T-helper 1 cell treated with Interleukin-12 subunit alpha and Interleukin-12 subunit beta and Interleukin-4 antibody, amounts not matched to agents 30 ng/mL and 1 ng/mL, for 36 hours (primary cell): ENCODE measurements at regions not wholly inside any gene's neighbourhood (a gene's known extent, or its start where the extent isn't known, plus 50 kb on each side); places are given as distances from the start of the nearest gene placed in this dataset.
"Not testable (repeated sequence)": the region's sequence is repeated elsewhere in the genome, so short reads cannot be mapped to it uniquely, and the experiment has no call there.

Source experiments
- intact Hi-C: fragments of 100-400 bp; cut with micrococcal nuclease; formaldehyde crosslinking; loops from one replicate; pipeline ENCODE4 v1.15.1; 2024

DNA sequence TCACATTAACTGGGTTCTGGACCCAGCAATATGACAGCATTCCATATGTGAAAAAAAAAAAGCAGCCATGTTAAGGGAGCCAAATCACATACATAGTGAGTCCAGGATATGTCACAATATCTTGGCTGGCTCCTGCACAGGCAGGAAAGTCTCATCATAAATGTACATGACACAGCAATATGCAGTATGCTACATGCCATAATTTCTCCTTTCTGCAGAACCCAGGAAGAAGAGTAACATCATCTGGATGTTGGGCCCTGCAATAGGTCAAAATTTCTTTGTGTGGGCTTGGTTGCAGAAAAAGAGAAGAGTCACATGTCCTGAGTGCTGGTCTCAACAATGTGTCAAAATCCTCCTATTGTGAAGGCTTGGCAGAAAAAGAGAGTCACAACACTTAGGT lies 902.8 kb upstream of the AMELY start:
- intact Hi-C loops, result loop anchor here (10.0 kb wide), 1 partner anchor 850 kb away; no protein-coding TSS in a partner anchor

DNA sequence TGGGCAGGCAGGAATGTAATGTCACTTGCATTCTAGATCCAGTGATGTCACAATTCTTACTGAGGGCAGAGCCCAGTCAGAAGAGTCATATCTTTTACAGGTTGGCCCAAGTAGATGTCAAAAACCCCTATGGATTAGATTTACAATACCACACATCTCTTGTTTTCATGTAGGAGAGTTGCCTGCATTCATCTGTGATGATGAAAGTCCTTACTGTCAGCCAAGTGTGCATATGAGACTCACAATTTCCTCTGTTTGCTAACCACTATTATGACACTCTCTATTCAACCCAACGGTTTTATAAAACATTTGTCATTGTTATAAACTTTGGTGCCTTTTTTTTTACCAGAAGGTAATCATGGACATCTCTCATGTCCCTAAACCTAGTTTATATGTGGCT lies 898.8 kb upstream of the AMELY start:
- intact Hi-C loops, result loop anchor here (10.0 kb wide), 1 partner anchor 846 kb away; no protein-coding TSS in a partner anchor

DNA sequence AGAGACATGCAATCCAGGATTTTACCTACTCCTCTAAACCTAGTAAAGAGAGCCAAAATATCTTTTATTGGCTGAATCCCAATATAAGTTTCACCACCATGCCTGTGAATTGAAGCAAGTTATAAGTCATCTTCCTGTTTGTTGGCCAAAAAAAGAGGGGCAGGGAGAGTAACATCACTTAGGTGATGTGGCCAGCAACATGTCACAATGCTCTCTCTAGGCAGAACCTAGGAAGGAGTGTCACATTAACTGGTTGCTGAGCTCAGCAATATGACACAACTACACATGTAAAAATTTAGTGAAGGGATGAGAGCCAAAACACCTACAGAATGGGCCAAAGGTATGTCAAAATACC lies 895.9 kb upstream of the AMELY start:
- intact Hi-C loops, result no loop called here

DNA sequence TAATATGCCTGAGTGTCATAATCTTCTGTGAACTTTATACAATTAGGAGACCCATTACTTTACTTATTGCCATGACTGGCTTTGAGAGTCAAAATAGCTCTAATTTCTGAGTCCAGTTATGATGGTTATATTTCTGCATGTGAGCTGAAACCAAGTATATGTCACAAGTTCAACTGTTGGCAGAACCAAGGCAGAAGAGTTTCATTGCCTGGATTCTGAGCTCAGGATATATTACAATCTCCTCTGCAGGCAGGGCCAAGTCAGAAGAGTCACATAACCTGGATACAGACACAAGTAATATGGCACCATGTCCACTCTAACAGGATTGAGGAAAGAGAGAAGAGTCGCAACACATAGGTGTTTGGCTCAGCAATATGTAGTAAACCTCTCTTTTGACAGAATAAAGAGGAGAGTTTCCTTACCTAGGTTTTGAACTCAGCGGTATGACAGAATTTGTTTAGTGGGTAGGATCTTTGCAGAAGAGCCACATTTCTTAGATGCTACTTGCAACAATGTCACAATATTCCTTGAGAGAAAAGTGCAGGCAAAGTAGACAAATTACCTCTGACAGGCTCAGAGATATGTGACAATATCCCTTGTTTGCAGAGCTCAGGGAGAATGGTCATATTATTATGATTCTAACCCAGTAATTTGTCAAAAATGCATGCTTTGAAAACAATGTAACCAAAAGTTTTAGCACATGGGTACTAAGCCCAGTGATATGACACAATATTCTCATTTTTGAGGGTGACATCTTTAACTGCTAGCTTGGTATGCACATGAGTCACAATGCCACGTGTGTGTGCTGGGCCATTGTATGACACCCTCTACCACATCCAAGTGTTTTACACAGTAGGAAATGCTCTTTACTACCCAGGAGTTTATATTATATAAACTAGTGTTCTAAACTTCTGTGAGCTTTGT lies 895.3 kb upstream of the AMELY start:
- intact Hi-C loops, result no loop called here

DNA sequence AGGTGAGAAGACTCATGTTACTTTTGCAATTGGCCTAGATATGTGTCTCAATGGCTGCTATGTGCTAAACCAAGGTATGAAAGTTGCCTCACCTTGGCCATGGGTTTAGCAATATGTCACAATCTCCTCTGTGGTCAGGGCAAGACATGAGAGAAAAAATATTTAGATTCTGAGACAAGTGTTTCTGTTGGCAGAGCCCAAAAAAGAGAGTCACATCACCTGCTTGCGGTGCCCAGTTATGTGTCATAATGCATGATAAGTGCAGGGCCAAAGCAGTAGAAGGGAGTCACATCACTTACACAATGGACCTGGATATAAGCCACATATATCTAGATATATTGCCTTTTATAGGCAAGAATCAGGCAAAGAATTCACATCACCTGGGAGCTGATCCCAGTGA lies 894.1 kb upstream of the AMELY start:
- intact Hi-C loops, result no loop called here

DNA sequence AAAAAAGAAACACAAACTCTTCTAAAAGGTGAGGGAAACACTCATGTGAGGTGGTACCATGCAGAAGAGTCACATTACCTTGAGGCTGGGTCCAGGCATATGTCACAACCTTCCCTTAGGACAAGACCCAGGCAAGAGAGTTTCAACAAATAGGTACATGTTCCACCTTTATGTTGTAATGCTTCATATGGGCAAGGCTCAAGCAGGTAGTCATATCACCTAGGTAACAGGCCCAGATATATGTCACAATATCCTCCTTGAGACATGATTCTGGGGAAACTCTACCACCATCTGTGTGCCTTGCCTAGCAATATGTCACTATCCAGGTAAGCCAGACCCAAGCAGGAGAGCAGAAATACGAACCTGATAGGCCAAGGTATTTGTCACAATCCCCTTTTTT lies 892.2 kb upstream of the AMELY start:
- intact Hi-C loops, result no loop called here

DNA sequence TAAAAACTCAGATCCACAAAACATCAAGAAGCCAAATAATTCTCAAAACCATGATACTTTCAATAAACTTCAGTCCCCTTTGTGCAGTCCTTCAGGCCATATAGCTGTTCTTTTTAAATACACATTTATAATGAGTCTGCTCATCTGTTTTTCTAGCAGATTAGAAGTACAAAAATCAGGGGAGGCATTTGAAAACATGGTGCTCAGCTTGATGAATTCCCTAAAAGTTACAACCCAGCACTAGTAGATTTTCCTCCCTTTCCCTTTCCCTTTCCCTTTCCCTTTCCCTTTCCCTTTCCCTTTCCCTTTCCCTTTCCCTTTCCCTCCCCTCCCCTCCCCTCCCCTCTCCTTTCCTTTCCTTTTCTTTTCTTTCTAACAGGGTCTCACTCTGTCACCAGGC lies 884.6 kb upstream of the AMELY start:
- intact Hi-C loops, result no loop called here

DNA sequence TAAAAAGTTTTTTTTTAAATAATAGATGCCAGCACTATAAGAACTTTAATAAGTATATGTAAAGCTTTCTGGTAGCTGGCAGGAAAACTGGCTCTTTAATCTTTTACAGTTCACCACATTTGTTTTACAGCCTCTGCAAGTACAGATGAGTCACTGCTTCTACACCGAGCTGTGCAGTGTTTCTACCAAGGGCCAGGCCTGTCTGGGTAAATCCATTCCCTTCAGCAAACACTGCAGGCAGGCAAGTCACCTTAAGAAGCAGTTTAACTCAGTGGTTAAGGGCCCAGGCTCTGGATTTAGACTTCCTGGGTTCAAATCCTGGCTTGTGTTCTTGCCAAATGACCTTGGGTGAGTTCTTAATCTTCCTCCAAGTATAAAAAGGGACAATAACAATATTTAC lies 882.9 kb upstream of the AMELY start:
- intact Hi-C loops, result no loop called here

DNA sequence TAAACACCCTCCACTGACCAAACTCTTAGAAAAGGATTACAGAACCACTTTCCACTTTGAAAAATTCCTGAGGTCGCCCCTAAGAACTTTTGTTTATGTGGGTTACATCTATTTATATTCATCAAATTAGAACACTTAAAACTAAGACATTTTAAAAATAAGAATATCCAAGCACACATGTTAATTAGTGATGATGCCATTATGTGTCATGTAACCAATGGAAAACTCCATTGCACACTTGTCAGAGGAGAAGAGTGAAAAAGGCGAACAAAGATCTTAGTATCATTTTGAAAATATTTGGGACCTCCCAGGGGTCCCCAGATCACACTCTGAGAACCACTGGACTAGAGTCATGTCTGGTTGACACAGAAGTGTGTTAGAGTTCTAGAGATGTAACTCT lies 882.4 kb upstream of the AMELY start:
- intact Hi-C loops, result no loop called here

DNA sequence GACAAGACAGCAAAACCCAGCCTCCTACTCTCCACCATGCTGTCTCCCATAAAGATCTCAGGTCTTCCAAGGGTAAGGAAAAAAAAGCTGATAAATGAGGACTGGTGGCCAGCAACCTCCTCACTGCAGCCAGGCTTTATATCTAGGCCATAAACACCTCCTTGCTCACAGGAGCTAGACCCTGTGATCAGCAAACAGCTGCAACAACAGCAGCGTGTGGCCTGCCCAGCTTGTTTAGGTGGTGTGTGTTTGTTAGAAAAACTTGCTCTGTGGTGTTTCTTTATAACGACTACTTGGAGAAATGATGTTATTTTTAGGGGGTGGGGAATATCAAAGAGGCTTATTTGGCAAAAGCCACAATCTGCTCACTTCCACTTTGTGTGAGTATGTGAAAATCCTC lies 880.9 kb upstream of the AMELY start:
- intact Hi-C loops, result no loop called here

DNA sequence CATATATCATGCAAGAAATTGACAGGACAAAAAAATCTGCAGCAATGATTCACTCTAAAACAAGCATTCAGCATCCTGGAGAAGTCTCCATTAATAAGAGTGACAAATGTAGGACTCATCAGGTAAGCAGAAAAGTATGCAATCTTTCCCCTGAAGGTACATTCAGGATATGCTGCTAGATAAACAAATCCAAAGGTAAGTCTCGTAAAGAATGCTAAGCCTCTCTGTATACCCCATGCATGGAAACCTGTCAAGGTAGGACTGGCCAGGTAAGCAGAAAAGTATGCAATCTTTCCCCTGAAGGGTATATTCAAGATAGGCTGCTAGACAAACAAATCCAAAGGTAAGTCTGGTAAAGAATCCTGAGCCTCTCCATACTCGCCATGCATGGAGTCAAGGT lies 869.9 kb upstream of the AMELY start:
- intact Hi-C loops, result no loop called here

DNA sequence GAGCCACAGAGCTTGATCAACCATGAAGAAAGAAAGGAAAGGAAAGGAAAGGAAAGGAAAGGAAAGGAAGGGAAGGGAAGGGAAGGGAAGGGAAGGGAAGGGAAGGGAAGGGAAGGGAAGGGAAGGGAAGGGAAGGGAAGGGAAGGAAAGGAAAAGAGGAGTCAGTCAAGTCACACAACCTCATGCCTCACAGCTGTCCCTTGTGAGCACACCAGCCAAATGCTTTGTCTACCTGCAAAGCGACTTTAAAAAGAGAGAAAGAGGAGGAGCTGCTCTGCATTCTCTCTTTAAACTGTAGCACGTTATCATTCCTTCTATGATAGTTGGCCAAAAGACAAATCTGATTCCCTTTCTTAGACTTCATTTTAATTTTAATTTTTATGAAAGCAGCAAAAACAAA lies 863.9 kb upstream of the AMELY start:
- intact Hi-C loops, result not testable (repeated sequence)

DNA sequence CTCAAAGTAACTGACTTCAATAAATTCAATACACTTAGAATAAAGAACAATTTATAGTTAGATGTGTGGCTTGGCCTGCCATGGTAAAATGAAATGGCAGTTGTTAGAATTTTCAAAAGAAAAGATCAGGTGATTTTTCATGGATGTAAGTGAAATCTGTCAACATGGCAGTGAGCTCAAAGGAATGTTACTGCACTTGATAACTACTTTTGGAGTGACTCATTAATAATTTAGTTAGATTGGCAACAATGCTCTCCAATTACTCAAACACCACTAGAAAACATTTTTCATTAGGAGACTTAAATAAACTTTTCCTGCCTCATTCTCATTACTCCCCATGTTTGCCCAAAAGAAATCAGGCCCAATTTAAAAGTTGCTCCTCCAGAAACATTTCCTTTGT lies 860.2 kb upstream of the AMELY start:
- intact Hi-C loops, result no loop called here

DNA sequence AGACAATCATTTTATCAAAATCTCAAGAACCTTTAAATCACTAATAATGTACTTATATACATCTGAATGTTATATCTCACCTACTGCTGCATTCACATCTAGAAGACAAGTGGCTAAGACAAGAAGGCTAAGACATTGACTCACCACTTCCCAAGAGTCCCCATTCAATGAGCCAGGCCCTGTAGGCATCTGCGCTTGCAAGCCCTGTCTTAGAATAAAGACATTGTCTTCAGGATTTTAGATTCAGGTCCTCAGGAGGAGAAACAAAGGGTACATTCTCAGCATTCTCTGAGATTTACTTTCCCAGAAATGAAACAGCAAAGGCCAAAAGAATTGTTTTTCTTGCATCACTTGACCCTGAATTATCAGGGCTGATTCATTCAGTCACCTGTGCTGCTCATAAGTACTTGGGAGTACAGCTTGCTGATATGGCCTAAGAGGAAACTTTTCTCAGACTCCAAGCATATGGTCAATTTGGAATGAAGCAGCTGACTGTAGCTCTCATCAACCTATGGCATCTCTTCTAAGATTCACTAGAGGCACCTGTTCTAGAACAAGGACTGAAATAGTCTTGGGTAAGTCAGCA lies 858.3 kb upstream of the AMELY start:
- intact Hi-C loops, result no loop called here

DNA sequence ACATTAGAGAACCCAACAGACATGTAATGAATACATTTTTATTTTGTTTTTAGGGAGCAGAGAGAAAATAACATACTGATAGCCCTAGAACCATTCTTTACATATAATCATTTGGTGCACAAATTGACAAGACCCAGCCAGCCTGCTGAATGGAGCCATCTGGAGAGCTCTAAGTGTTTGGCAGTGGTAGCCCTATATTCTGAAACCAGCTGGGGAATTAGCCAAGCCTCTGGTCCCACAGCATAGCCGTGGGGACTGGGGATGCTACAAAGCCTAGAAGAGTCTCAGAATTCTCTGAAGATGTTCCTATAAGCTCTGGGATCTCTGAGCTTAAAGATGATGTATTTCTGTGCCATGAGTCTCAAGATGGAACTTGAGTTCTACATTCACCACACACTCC lies 857.3 kb upstream of the AMELY start:
- intact Hi-C loops, result no loop called here

DNA sequence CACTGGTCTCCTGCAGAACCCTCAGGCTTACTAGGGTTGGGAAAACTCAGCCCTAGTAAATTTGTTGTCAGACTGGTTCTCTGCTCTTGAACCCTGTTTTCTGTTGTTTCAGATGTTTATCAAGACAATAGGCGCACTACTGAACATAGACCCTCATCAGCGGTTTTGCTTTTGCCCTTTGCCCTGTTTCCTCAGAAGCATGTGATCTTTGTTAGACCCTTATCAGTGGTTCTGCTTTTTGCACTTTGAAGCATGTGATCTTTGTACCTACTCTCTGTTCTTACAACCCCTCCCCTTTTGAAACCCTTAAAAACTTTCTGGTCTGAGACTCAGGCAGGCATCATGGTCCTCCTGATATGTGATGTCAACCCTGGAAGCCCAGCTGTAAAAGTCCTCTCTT lies 842.2 kb upstream of the AMELY start:
- intact Hi-C loops, result no loop called here

DNA sequence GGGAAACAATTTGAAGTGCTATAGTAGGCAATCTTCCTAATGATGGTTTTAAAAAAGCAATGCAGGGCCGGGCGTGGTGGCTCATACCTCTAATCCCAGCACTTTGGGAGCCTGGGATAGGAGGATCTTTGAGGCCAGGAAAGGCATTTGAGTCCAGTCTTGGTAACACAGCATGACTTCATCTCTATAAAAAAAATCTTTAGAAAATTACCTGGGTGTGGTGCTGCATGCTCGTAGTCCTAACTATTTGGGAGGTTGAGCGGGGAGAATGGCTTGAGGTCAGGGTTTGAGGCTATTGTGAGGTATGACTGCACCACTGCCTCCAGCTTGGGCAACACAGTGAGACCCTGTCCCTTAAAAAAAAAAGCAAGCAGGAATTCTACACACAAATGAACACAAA lies 835.2 kb upstream of the AMELY start:
- intact Hi-C loops, result no loop called here

DNA sequence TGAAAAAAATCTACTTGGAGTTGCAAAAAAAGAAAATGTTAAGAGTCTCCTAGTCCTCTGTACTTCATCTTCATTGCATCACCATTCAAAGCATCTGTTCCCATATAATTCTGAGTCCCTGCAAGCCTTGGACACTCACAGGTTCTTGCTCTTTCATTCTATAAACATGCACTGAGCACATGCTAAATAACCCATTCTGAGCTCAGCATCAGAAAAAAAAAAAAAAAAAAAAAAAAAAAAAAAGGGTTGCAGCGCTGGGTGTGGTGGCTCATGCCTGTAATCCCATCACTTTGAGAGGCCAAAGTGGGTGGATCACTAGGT lies 834.0 kb upstream of the AMELY start:
- intact Hi-C loops, result no loop called here

DNA sequence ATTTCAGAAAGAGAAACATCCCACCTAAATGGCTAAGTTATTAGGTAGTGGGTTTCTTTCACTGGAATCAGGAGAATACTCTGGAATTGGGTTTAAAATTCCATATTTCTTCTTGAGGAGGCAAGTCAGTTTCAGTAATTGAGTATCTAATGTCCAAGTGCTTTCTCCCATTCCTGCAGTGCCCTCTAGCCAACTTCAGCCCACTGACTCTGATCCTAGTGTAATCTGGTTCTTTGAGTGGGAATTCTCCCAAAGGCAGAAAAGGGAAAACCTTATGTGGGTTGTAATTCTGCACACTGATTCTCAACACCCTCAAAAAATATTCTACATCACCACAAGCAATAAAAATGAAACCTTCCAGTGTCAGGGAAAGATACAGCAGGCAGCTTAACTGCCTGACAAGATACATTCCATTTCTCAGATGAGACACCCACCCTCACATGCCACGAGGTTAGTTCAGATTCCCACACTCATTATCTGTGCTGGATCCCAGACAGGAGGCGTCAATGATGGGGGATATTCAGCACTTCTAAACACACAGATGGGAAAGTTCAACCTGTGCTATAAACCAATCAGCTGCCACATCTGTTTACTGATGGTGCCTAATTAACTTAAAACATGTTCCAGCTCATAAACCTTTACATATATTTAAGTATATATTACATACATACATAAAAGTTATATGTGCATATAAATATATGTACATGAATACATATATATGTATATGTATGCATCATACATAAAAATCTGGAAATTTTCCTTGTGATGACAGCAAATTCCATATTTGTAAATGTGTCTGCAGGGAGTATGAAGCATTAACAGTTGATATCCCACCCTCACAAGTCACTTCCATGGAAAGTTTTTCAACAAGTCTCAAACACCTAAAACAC lies 833.4 kb upstream of the AMELY start:
- intact Hi-C loops, result no loop called here

DNA sequence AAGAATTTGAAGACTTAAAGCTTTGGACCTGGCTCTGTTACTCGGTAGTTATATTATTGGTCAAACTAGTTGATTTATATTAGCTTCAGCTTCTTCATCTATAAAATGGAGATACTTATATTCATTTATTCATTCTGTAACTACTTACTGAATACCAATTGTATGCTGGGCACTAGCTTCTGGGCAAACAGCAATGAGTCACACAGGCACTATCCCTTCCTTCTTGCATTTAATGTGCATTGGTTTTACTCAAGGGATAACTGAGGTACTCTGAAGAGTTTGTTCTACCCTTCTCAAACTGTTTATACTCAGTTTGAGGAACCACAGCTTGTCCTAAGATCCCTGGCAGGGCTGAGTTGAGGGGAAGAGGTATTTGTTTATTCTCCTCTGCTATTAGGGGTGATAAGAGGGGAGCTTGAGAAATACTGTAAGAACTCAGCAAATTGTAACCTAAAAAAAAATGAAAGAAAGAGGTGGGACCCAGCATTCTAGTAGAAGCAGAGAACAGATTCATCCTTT lies 825.4 kb upstream of the AMELY start:
- intact Hi-C loops, result loop anchor here (10.0 kb wide), 1 partner anchor 62 kb away; no protein-coding TSS in a partner anchor

DNA sequence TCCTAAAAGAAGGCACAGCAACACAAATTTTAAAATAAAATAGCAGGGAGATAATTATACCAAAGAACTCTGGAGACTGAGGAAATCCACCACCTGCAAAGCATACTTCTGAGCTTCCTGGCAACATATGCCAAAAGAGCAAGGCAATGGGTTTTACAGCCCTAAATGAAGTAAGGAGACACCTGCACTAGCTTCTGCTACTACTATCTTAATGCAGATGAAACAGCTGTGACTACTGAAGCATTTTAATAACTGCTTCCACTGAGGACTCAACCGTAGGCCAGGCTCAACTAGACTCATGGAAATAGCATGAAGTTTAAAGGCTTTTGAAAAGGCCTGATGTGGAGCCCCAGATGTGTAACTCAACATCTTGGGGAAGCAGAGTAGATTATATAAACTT lies 820.1 kb upstream of the AMELY start:
- intact Hi-C loops, result loop anchor here (10.0 kb wide), 1 partner anchor 57 kb away; no protein-coding TSS in a partner anchor

DNA sequence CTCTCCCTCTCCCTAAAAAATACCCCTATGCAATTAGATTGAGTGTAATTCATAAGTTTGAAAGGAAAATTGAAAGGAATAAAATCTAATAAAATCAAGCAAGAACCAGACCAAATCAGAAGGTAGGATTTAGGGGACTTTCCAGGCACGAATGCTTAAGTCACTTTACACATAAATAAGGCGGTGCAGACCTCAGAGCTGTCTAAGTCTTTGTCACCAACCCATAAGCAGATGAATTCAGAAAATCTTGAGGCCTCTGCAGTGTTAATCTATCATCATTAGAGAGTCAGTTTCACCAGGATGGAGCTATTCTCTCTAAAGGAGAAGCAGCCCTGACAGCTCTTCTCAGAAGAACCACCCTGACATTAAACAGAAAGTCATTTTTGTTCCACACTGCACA lies 819.1 kb upstream of the AMELY start:
- intact Hi-C loops, result loop anchor here (10.0 kb wide), 1 partner anchor 56 kb away; no protein-coding TSS in a partner anchor
